ENCODE measurements at regions not wholly inside any gene's neighbourhood (a gene's known extent, or its start where the extent isn't known, plus 50 kb on each side); places are given as distances from the start of the nearest gene placed in this dataset.

- DNase-seq: no peak
Observed at GRCh38 chr4:31298737-31299136, 578.6 kb downstream of the PCDH7 start.

GRCh38 chr4:31307029-31307428, 586.9 kb downstream of the PCDH7 start:
- DNase-seq: no peak

GRCh38 chr4:31324814-31325213, 604.6 kb downstream of the PCDH7 start:
- no peak for DNase-seq

- DNase-seq: no peak
Observed at GRCh38 chr4:31325300-31325699, 605.1 kb downstream of the PCDH7 start.

- no peak for DNase-seq
Observed at GRCh38 chr4:31327031-31327430, 606.9 kb downstream of the PCDH7 start.

- DNase-seq: no peak
Observed at GRCh38 chr4:31328932-31329331, 608.8 kb downstream of the PCDH7 start.

GRCh38 chr4:31334086-31334910, 614.1 kb downstream of the PCDH7 start:
- DNase-seq: no peak

- no peak for DNase-seq
Observed at GRCh38 chr4:31338000-31338399, 617.8 kb downstream of the PCDH7 start.

- DNase-seq: no peak
Observed at GRCh38 chr4:31341601-31342359, 621.6 kb downstream of the PCDH7 start.

GRCh38 chr4:31343061-31343460, 622.9 kb downstream of the PCDH7 start:
- no peak for DNase-seq

- no peak for DNase-seq
Observed at GRCh38 chr4:31349907-31350306, 629.7 kb downstream of the PCDH7 start.

- DNase-seq: no peak
Observed at GRCh38 chr4:31351695-31352094, 631.5 kb downstream of the PCDH7 start.

GRCh38 chr4:31356839-31357238, 636.7 kb downstream of the PCDH7 start:
- DNase-seq: no peak

- DNase-seq: no peak
Observed at GRCh38 chr4:31360786-31361185, 640.6 kb downstream of the PCDH7 start.

GRCh38 chr4:31362756-31363155, 642.6 kb downstream of the PCDH7 start:
- no peak for DNase-seq

- no peak for DNase-seq
Observed at GRCh38 chr4:31365006-31365690, 645.0 kb downstream of the PCDH7 start.

GRCh38 chr4:31366041-31366440, 645.9 kb downstream of the PCDH7 start:
- DNase-seq: no peak

- no peak for DNase-seq
Observed at GRCh38 chr4:31370866-31371465, 650.8 kb downstream of the PCDH7 start.

GRCh38 chr4:31374256-31374960, 654.2 kb downstream of the PCDH7 start:
- DNase-seq: no peak

GRCh38 chr4:31375936-31376335, 655.8 kb downstream of the PCDH7 start:
- no peak for DNase-seq

- DNase-seq: no peak
Observed at GRCh38 chr4:31379364-31379763, 659.2 kb downstream of the PCDH7 start.

GRCh38 chr4:31383767-31384166, 663.6 kb downstream of the PCDH7 start:
- DNase-seq: no peak

GRCh38 chr4:31390849-31391248, 670.7 kb downstream of the PCDH7 start:
- no peak for DNase-seq
